HG03442 (cell line): ENCODE measurements at regions not wholly inside any gene's neighbourhood (a gene's known extent, or its start where the extent isn't known, plus 50 kb on each side); places are given as distances from the start of the nearest gene placed in this dataset.
"Not testable (repeated sequence)": the region's sequence is repeated elsewhere in the genome, so short reads cannot be mapped to it uniquely, and the experiment has no call there.

Experiments used
- ATAC-seq: cut with Tn5 transposase; IDR thresholded peaks from one replicate; pipeline ENCODE4 v1.9.1; 2021; ENCODE audit warnings: mild to moderate bottlenecking, moderate library complexity; ENCODE audit not compliant: unreplicated experiment

DNA sequence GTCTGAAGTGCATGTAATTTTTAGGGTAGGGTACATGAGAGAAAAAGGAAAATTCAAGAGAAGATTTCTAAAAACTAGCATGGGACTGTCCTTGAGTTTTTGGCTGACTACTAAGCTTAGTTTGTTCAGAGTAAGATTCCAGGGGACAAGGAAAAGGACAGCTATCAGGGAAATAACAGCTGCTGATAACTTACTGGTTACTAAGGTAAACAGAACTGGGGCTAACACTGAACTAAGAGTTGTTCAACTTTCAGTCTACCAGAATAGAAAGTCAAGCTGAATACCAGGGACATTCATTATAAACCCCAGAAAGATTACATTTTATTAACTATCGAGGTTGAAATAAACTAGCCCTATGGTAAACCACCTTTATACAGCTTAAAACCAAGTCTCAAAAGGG lies 261.8 kb upstream of the CYRIA start:
- no peak for ATAC-seq

DNA sequence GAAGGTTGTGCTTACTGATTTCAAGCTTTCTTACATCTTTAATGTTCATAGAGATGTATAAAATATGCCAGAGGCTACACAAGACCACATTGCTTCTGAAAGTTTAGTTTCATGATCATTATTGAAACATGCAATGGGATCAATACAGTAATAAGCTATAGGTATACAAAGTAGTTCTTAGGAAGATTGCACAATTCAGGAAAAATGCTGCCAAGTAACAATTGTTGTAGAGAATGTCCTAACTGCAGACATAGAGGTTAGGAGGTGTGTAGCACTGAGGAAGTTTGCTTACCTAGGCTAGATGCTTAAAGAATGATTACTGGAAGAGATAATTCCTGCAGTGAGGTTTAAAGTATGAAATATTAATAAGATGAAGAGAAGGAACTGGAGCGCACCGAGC lies 259.5 kb upstream of the CYRIA start:
- ATAC-seq = no peak

DNA sequence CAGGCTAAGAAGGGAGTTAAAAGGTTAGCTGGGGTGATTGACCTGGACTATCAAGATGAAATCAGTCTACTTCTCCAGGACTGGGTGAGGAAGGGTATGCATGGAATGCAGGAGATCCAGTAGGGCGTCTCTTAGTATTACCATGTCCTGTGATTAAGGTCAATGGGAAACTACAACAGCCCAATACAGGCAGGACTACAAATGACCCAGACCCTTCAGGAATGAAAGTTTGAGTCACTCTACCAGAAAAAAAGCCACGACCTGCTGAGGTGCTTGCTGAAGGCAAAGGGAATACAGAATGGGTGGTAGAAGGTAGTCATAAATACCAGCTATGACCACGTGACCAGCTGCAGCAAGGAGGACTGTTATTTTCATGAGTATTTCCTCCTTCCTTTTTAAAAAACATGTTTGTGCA lies 249.7 kb upstream of the CYRIA start:
- ATAC-seq = not testable (repeated sequence)

DNA sequence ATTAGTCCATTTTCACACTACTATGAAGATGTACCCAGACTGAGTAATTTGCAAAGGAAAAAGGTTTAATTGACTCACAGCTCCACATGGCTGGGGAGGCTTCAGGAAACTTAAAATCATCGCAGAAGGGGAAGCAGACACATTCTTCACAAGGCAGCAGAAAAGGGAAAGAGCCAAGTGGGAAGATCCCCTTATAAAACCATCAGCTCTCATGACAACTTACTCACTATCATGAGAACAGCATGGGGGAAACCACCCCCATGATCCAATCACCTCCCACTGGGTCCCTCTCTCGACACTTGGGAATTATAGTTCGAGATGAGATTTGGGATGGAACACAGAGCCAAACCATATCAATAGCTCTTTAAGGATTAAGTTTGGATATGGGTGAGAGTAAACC lies 246.1 kb upstream of the CYRIA start:
- ATAC-seq = no peak

DNA sequence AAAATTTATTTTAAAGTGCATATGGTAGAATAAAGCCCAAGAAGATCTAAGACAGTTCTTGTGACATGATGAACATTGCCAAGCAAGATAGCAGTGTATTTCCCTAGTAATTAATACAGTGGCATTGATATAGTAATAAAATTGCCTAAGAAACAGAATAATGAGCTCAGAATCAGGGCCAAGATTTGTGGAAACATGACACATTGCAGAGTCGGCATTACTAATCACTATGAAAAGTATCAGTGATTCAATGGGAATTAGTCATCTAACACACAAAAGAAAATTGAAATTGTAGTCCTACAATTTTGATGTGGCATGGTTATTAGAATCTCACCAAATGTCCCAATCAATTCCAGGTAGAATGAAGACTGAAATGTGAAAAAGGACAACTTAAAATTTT lies 243.0 kb upstream of the CYRIA start:
- ATAC-seq = no peak

DNA sequence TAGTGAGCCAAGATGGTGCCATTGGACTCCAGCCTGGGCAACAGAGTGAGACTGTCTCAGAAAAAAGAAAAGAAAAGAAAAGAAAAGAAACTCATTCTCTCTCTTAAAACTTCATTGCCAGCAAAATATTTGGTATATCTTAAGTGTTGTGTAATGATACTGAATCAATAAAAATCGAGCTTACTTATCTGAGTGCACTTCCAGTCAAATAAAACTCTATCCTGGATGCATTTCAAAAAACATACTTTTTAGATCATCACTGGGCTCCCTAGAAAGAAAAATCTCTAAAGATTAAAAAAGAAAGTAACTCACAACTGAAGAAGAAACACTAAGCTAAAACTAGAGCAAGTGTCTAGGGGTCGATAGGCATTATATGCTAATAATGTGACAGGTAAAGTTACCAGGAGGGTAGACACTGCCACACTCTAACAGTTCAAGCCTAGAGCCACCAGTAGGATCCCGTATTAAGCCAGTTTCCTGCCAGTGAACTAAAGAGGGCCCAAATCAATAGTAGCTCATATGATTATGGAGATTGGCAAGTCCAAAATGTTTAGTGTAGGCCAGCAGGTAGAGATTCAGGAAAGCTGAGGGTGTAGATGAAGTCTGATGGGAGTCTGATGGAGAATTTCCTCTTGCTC lies 242.1 kb upstream of the CYRIA start:
- ATAC-seq = no peak

DNA sequence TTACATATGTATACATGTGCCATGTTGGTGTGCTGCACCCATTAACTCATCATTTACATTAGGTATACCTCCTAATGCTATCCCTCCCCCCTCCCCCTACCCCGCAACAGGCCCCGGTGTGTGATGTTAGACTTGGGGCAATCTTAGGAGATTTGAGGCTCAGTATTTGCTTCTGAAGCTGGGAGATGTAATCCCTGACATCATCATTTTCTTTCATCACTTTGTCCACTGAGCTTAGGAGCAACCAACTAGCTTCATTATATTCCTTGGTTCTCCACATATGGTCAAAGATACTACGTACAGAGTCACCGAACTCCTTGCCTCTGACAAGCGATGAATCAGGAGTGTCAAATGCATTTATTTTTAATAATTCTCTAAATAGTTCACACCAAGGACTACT lies 239.7 kb upstream of the CYRIA start:
- ATAC-seq = not testable (repeated sequence)

DNA sequence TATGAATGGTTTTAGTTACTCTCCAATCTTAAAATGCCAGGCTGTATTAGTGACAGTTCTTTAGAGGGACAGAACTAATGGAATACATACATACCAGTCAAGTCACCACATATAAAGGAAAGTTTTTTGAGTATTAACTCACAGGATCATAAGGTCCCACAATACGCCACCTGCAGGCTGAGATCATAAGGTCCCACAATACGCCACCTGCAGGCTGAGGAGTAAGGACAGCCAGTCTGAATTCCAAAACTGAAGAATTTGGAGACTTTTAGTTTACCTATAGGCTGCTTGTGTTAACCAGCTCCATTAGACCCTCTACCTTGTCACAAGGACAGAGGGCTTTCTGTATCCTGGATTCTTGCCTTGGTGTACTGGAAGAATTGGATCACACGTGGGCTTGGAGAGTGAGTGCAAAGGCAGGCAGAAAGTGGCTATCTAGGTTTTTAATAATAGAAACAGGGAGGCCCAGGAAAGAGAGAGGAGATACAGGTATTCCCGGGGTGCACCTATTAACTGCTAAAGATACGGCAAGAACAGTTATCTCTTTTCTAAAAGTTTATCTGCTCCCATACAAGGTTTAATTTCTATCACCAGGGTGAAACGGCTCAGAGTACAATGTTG lies 234.9 kb upstream of the CYRIA start:
- ATAC-seq = peak; percentile 90

DNA sequence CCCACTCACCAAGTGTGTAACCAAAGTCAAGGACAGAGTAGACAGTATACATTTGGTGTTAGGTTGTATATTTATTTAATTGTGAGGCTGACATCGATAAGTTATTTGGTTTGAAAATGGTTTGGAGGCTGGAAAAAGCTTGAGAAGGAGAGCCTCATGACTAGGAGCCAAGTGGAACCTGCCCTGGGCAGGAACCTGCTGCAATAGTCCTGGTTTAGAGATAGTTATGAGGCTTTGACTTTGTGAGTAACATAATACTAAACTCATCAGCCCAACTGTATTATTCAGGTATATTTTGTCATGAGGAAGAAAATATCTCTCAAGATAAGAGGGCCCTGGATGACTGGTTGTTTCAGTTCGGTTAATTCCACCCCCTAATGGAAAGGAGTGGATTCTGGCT lies 234.3 kb upstream of the CYRIA start:
- no peak for ATAC-seq

DNA sequence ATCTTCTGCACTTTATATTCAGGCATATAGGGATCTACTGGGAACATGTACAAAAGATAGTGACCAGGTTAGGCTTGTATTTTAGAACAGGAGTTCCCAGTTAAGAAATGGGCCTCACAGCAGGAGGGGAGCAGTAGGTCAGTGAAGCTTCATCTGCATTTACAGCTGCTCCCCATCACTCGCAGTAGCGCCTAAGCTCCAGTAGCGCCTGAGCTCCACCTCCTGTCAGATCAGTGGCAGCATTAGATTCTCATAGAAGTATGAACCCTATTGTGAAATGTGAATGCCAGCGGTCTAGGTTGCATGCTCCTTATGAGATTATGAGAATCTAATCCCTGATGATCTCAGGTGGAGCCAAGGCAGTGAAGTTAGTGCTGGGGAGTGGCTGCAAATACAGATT lies 224.4 kb upstream of the CYRIA start:
- ATAC-seq = no peak

DNA sequence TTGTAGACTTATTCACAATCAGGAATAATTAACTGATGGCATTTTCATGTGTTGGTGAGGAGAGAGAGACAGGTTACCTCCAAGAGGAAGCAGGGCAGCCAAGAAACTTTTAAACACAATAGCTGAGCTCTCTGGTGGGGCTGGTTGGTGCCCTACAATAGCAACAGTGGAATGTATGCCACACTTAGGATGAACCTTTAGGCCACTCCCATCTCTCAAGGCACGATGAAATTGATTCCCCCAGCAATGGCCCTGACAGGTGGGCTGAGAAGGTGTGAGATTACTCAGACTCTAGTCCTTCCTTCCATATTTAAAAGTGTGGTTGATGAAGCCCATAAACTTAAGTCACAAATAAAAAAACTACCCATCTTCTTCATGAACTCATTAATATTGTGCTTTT lies 219.4 kb upstream of the CYRIA start:
- no peak for ATAC-seq

DNA sequence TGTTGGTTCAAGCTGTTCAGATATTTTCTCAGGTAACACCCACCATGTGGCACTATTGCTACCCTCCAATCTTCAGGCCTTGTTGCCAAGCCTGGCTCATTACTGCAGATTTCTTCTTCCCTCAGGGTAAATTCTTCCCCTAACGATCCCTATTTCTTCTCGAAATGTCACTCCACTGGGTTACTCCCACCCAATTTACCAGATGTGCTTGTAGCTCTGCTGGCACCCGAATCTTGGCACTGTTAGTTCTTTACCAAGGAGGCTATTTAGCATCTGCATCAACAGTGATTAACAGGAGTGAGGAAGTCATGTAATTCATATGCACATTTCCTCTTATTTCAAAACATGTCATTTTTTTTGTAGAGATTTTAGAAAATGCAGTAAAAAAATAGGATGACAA lies 217.1 kb upstream of the CYRIA start:
- no peak for ATAC-seq

DNA sequence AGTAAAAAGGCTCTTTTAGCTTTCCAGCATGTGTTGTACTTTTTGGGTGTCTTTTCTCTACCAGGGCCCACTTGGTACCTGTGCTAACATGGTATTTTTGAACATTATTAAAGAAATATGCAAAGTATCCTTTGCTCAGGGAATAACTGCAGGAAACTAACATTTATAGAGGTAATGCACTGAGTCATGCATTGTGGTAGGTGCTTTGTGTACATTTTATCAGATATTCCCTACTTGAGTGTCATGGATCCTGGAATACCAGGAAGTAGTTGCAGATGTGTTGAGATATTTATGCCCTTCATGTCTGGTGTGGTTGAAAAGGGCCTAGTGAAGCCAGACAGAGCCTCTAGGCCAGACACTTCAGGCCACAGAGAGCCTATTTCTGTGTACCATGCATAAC lies 215.5 kb upstream of the CYRIA start:
- ATAC-seq = no peak

DNA sequence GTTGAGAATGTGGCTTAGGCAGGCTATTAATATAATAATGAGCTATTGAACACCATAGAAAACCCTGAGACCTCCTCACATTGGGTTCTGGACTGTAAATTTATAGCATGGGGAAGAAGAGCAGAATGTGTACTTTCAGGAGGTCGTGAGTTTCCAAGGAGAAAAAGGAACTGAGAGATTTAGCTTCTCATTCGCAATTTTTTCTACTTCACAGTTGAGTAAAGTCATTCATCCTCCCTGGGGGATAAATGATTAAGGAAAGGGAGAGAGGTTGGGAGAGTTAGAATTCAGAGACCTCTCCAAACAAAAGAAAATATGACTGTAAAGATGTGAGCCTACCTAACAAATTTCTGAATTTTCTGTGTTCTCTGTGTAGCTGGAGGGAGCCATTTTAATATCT lies 205.8 kb upstream of the CYRIA start:
- ATAC-seq = no peak

DNA sequence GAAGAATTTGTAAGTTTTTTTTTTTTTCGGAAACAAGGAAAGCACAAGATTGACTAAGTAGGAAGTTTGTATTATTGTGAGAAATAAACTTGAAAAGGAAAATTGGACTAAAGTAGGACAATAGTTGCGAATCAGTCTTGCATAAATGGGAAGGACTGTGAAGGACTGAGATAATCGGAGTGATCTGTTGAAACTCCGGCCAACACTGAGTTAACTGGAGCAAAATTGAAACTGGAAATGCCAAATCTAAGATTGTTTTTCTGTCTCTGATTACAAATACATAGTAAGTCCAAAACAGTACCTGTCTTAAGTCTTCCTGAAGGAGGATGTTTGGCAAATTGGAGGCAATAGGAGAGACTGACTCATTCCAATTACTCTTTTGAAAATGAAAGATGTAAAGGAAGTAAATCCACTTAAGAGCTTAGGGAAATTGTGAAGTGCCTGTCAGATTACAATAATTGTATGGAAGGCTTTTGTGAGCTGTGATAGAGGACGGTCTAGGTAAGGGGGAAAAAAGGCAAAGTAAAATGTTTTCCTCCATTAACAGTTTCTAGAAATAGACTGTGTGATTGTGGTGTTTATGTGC lies 204.9 kb upstream of the CYRIA start:
- ATAC-seq = no peak

DNA sequence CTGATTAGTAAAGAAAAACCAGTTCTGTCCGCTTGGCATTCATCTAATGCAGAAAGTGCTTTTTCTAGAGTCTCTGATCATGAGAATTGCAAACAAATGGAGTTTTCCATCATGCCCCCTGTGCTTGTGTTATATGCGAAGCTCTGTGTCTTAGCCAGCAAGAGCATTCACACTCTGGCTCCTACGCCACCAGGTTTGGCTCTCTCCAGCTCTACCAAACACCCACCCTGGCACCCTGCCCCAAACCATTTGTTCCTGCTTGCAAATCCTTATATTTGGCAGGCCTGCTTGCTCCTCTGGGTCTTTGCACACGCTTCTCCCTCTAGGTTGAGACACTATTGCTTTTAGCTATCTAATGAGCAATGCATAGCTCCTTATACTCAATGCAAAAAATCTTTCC lies 204.1 kb upstream of the CYRIA start:
- ATAC-seq = no peak

DNA sequence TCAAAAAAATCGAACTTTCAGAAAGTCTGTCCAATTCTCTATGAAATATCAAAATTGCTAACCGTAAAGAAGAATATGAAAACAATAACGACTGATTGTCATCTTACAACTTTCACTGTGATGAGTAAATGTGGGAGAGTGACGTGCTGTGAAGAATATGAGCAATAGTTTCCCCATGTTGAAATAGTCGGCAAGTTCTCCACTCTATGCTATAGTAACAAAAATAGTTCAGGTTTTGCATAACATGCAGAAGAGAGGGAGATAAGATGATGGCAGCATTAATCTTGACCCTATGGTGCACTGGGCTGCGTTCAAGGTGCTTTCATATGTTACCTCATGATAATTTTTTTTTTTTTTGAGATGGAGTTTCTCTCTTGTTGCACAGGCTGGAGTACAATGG lies 196.8 kb upstream of the CYRIA start:
- no peak for ATAC-seq

DNA sequence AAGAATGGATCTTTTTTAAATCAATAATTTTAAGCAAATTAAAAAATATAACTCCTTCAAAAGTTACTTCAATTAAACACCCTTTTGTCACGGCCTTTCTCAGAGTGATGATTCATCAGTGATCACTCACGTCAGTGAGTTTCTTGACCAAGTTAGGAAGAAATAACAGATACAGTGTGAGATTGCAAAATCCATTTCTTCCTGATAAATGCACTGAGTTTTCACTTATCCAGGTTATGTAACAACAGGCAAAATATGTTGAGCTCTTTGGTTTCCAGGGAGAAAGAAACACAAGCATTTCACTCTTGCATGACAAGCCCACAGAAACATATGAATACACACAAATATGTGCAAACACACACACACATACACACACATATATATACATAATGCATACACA lies 195.9 kb upstream of the CYRIA start:
- no peak for ATAC-seq

DNA sequence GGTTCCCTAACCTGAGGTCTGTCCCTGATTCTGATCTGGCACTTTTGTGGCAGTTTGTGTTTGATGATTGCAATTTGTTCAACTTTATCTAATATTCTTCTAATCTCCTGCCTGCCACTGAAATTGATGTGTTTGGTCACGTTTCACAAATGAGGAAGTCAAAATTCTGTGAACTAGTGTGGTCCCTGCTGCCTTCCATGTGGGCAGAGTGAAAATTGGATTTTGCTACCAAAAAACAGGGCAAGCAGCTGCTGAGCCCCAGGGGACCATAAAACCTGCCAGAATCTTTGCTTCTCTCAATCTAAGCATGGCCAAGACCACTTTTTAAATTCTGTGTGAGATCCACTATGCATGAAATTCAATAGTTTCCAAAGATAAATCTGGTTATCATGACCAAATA lies 195.5 kb upstream of the CYRIA start:
- no peak for ATAC-seq

DNA sequence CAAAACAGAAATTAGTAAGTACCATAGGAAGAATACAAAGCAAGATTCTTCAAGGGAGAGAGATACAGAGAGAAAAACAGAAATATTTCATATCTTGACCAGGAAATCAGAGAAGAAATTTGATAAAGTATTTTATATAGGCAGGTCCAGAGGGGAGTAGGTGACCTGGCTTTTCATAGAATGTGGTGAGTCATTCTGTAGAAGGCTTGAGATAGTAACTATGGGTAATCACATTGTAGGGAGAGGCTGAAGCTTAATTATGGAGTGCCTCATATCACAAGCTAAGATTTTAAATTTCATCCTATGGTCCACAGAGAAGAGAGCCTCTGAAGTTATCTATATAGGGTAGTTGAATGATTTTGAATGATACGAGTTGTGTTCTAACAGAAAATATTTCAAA lies 195.0 kb upstream of the CYRIA start:
- no peak for ATAC-seq

DNA sequence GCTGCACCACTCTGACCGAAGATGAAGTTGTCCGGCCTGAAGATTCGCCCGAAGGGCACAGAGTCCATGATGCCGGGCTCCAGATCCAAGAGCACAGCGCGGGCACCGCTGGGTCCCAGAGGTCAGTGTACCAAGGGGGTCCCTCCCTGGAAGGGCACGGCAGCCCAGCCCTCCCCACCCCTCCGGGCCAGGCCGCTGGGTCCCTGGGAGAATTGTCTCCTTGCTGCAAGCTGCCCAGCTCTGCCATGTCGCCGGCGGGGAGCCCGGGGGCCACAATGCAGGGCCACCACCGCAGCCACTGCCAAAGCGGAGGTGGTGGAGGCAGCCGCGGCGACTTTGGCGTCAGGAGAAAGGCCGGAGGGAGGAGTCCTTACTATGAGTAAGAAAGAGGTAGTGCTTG lies 189.5 kb upstream of the CYRIA start:
- ATAC-seq = no peak

DNA sequence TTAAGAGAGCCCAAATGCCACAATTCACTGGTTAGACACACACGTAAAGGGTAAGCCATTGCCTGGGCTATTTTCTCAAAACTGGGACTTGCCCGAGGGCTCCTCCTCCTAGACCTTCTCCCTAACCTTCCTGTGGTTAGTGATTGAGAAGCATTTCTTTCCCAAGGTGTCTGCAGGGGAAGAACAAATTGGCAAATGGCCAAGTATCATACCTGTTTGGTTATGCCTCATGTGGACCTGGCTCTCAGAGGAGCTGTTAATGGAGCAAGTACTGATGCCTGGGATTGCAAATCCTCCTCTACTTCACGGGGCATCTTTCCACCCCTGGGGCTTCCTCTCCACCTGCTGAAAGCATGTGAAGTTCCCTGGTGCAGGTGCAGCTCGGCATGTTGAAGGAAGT lies 187.5 kb upstream of the CYRIA start:
- ATAC-seq = no peak

DNA sequence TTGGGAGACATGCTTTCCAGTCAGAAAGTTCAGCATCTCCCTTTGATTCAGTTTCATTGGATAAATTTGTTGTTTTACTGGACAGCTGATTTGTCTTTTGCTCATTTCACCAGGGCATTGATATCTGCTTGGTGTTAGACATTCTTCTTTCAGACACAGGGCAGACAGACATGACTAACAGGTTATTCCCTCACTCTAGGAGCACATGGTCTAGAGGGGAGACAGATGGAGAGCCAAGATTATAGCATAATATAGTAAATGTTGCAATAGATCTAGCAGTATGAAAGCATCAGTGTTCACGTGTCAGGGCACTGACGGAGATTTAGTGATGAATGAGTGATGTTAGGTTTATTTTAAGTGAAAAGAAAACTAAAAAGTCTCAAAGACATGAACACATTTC lies 187.0 kb upstream of the CYRIA start:
- ATAC-seq = no peak
